PC-9 (cell line): ENCODE measurements at regions not wholly inside any gene's neighbourhood (a gene's known extent, or its start where the extent isn't known, plus 50 kb on each side); places are given as distances from the start of the nearest gene placed in this dataset.

ENCODE experiments used
- EZH2 ChIP-seq: fragments of 200-600 bp; sonication (generic); IDR thresholded peaks from 2 replicates; pipeline ENCODE4 v1.8.0; 2017; ENCODE audit warnings: antibody characterized with exemption, low read depth
- TF ChIP-seq, protein P1 (sequence below): fragments of 200-600 bp; sonication (generic); conservative IDR thresholded peaks from 2 replicates; pipeline ENCODE4 v1.6.1; 2017; ENCODE audit warnings: mixed run types, antibody characterized with exemption, mild to moderate bottlenecking, moderate library complexity

DNA sequence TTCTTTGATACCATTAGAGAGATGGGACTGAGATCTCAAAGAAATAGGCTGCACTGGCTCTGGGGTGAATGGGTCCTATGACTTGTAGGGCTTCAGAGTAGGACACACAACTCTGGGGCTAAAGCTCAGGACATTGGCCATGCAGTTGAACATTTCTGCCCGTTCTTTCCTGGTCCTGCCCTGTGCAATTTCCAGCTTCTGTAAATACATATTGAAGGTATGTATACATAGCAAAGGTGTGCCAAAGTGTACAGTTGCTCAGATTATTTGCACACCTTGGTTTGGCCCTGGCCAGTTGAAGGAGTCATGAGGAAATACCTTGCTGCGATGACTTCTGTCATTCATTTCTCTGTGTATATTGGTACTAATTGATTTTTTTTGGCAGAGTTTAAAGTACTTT is 52.8 kb upstream of the TAF11L2 start:
- TF ChIP-seq, protein P1, sequence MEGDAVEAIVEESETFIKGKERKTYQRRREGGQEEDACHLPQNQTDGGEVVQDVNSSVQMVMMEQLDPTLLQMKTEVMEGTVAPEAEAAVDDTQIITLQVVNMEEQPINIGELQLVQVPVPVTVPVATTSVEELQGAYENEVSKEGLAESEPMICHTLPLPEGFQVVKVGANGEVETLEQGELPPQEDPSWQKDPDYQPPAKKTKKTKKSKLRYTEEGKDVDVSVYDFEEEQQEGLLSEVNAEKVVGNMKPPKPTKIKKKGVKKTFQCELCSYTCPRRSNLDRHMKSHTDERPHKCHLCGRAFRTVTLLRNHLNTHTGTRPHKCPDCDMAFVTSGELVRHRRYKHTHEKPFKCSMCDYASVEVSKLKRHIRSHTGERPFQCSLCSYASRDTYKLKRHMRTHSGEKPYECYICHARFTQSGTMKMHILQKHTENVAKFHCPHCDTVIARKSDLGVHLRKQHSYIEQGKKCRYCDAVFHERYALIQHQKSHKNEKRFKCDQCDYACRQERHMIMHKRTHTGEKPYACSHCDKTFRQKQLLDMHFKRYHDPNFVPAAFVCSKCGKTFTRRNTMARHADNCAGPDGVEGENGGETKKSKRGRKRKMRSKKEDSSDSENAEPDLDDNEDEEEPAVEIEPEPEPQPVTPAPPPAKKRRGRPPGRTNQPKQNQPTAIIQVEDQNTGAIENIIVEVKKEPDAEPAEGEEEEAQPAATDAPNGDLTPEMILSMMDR: no peak
- TF ChIP-seq EZH2: no peak
